Fibroblast of skin of left quadriceps (primary cell): ENCODE measurements at regions not wholly inside any gene's neighbourhood (a gene's known extent, or its start where the extent isn't known, plus 50 kb on each side); places are given as distances from the start of the nearest gene placed in this dataset.
"Not testable (repeated sequence)": the region's sequence is repeated elsewhere in the genome, so short reads cannot be mapped to it uniquely, and the experiment has no call there.

ENCODE experiments used
- DNase-seq, 2 experiments: peaks; one replicate each; pipeline ENCODE4 v3.0.0-alpha.2; 2013; ENCODE audit warnings: low read depth in 2 of 2

DNA sequence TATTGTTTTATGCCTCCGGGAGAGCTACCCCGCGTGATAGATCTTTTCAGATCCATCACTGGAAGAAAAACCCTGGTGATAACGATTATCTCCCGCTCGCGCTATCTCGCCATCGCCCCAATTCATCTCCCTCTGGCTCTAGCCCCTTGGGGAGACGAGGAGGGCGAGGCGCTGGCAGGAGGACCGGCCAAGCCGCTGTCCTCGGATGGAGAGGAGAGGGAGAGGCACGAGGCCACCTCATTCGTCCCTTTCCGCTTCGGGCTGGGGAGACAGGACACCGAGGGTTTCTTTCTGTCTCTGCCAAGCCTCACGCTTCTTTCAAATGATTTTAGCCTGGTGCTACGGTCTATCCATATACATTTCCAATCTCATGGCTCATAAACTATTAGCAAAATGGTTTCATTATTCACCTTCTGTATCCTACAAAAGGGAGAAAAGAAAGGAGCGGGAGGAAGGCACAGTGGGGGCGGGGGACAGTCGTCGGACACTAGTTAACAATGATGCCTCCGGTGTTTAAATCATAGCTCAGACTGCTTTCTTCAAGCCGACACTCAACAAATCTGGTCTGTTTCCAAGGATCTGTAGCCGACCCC is 415.0 kb upstream of the ESRRG start:
- DNase-seq, result no peak

GRCh38 chr1:217137210-217137881 is 414.1 kb upstream of the ESRRG start:
- DNase-seq, result no peak

GRCh38 chr1:217136895-217137205 is 413.6 kb upstream of the ESRRG start:
- DNase-seq, result no peak

- DNase-seq, result no peak
Measured at GRCh38 chr1:217135987-217136894, 413.0 kb upstream of the ESRRG start.

- no peak for DNase-seq
Measured at GRCh38 chr1:217135569-217135915, 412.3 kb upstream of the ESRRG start.

GRCh38 chr1:217134857-217135568 is 411.8 kb upstream of the ESRRG start:
- no peak for DNase-seq

DNA sequence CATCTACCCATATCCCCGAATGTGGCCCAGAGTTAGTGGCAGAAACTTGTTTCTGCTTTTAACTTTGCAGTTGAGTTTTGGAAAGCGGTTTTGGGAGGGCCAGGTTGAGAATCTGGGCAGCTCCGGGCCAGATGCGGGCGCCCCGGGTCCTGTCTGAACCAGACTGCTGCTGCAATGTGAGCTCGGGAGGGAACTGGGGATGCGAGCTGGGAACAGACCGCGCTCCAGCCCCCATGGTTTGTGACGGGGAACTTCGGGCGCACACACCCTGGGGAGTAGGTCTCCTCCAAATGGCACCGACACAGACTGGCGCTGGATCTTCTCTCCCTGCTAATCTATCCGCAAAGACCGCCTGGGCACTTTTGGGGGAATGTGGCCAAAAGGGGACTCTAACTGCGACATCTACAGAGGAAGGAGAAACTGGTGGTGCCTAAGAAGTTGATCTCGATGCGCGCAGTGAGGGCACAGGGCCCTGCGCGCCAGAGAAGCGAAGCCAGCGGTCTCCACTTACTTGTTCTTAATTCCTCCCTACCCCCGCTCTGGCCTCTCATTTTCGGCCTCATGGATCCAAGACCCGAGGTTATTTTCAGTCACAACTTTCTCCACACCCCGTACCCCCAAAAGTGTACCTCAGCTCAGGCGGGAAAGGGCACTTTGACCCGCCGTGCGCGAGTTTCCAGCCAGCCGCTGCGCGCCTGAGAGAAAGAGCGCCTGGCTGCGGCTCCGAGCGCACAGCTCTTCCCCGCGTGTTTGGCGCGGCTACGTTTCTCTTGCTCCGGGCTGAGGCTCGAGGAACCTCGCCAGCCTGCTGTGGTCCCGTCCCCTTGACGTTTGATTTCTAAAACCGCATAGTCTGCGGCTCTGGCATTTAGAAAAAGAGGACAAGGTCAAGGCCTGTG is 411.0 kb upstream of the ESRRG start:
- DNase-seq, result no peak

DNA sequence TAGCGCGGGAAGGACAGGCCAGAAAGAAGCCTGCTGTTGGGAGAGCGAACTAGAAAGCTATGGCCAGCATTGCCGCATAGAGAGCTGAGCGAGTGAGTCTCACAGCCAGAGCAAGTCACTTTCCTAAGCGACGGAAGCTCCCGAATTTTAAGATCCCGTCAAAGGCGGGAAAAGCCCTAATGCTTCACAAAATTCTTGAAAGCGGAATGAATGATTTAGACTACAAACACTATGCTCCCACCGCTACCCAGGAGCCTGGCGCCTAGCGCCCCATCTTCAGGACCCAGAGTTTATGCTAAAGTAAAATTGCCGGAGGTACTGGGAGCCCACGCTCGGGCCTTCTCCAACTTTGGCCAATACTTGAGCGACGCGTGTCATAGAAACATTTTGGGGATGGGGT is 409.9 kb upstream of the ESRRG start:
- no peak for DNase-seq

- DNase-seq, result not testable (repeated sequence)
Measured at GRCh38 chr1:217123340-217123739, 400.1 kb upstream of the ESRRG start.

- DNase-seq, result no peak
Measured at GRCh38 chr1:217117973-217118465, 394.8 kb upstream of the ESRRG start.

DNA sequence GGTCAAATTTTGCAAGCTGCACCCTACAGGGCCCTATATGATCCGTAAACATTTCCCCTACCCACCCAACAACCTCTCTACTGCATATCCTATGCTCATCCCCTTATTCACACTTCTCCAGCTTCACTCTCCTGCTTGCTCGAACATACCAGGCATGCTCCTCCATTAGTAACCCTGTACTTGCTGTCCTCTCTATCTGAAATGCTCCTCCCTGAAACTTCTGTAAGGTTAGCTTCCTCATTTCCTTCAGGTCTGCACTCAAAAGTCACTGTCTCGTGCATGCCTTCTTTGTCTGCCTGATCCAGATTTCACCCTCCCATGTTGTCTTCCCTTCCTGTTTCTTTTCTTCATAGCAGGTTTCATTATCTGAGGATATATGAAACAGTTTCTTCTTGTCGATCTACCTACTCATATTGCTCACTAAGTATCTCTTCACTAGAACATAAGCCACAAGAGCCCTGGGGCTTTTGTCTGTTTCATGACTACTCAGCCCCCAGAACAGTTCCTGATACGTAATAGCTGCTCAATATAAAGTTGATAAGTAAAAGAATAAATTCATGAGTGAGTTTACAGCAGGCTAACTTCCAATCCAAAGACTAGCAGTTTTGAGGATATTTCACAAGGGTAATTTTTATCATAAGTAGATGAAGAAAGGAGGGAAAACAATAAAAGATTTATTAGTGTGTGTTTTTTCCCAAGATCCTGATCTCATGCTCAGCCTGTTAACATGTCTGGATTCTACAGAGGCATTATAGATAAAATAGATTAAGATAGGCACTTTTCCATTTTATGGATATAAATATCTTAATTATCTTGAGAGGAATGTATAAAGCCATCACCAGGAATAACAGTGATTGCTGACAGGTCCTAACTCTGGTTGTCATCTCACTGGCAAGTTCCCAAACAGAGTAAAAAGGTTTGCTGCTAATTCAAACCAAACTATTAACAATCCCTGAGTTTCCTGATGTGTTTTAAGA is 392.5 kb upstream of the ESRRG start:
- DNase-seq, result no peak

DNA sequence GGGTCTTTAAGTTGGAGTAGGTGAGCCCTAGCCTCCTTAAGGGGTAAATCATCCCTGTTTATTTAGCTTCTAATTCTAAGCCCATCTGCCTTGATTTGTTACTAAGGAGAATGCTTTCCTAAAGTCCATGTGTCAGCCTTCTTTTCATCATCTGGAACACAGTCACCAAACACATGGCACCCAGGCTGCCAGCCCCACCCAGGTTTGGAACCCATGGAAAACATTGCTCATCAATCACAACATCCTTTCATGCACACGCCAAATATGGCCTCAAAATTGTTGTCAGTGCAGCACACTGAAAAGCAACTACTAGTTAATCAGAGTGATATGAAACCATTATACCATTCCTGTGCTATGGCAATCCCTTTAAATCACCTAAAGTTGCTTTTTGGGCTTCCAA is 386.7 kb upstream of the ESRRG start:
- DNase-seq, result no peak

DNA sequence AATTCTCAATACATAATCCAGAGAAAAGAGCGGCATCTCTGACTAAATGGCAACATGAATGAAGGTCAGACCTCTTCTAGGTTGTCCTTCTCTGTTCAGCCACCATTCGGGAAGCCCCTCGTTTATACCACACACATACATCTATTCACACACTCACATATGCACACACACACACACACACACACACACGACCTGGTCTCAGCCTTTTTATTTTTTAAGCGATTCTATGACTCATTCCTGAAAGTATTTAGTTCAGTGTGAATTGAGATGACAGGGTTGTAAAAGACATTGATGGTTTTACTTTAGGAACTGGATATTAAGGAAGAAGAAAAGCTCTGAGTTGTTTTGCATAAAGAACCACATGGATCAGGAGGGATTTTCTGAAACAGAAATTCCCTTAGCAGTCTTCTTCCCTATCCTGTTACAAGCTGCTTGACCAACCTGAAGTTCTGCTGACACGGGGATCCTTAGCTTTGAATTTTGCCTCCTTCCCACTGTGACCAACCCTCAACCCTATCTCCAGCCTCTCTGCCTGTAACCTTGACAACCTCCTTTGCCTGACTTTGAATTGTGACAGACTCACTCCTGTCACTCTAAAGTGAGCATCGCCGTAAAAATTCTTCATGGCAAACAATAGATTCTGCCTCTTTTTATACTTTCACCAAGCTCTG is 383.1 kb upstream of the ESRRG start:
- DNase-seq, result no peak

- no peak for DNase-seq
Measured at GRCh38 chr1:217105437-217105836, 382.2 kb upstream of the ESRRG start.

GRCh38 chr1:217097819-217098218 is 374.6 kb upstream of the ESRRG start:
- no peak for DNase-seq

DNA sequence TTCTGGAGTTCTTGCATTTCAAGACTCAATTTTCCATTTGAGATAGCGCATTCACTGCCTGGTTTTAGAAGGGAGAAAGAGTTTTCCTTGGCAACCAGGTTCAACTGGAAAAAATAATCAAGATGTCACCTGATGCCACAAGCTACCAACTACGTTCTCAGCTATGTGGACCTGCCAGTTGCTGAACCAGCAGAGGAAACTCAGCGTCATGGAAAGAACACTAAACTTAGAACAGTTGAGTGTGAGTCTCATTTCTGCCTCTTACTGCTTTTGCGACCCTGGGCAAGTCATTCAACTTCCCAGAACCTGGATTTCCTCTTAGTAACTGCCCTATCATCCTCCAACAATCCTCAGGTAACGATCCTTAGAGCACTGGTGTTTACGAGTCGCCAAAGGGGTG is 373.0 kb upstream of the ESRRG start:
- no peak for DNase-seq

DNA sequence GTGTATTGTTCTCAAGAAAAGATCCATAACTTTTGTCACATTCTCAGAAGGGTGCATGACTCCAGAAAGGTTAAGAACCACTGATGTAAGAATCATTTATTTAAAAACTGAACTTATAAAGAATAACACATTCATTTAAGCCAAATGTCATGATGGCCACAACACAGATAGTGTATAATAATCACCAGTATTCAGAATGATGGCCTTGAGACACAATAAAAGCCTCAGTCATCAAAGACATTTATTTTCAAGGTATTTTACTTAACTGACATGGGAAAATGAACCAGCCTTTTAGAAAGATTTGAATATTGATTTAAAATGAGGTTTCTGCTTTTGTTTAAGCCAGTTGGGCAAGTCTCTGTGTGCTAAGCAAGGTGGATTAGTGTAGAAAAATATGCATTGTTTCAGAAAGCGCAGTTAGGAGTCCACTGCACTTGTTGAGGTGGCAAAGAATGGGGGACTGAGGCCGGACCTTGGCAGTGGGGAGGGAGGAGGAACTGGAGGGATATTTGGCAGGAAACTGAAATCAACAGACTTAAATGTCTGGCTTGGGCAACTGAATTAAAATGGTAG is 371.9 kb upstream of the ESRRG start:
- no peak for DNase-seq

DNA sequence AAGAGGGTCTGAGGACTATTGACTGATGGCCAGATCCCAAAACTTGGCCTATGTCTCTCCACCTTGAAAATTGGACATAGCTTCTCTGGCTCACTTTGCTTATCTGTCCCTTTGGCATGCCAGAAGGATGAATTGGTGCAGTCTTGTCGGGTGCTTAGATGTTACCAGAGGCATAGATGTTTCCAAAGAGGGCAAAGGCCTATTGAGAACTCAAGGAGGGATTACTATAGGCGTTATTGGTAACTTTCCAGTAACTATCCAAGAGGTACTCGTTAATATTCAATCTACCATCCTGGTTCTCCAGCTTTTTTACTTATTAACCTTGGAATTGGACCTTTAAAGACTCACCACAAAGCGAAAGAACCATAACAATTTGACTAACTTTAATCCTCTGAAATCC is 368.3 kb upstream of the ESRRG start:
- no peak for DNase-seq
